ENCODE measurements at regions not wholly inside any gene's neighbourhood (a gene's known extent, or its start where the extent isn't known, plus 50 kb on each side); places are given as distances from the start of the nearest gene placed in this dataset.

DNA sequence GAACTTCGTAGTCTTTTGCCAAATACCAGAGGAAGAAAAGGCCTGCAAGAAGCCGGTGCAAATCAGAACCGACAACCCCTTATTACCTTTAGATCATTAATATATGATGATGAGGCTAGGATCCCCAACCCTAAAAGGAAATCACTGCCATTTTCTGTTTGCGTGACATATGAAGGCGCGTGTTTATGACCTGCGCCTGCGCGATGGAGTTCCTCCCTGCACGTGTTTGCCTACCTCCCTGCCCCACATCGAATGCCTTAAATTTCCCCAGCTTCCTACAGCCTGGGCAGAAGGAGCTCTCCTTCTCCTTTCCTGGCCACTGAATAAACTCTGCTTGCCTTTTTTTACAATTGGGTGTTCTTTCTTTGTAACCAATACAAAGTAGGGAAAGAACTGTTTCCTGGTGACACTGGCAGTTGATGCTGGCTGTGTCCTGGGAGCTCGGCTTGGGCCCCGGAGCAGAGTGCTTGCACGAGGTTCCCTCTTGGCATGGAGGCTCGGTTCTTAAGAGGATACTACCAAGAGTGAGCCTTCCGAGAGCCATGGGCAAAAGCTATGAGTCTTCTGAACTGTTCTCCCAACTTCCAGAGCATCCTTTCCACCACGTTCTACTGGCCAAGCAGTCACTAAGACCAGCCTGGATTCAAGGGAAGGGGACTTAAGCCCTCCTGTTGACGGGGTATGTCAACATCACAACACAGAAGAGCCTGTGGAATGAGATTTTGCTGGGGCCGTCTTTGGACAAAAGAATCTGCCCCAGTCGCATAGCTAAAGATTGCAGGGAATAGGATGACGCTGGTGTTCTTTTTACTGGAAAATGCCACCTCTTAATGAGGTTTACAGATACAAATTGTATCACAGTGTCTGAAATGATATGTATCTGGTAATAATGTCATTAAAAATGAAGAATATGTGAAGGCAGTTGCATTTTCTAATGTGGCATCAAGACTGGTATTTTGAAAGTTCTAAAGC, 179.8 kb downstream of the SH3BP4 start:
- TF ChIP-seq, protein P1, sequence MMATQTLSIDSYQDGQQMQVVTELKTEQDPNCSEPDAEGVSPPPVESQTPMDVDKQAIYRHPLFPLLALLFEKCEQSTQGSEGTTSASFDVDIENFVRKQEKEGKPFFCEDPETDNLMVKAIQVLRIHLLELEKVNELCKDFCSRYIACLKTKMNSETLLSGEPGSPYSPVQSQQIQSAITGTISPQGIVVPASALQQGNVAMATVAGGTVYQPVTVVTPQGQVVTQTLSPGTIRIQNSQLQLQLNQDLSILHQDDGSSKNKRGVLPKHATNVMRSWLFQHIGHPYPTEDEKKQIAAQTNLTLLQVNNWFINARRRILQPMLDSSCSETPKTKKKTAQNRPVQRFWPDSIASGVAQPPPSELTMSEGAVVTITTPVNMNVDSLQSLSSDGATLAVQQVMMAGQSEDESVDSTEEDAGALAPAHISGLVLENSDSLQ (IDR thresholded peaks at IDR 0.05): no peak
- TF ChIP-seq FOXA1 (IDR thresholded peaks at IDR 0.05): no peak
- no peak for TF ChIP-seq TARDBP (IDR thresholded peaks at IDR 0.05)
- TF ChIP-seq ELF4 (IDR thresholded peaks at IDR 0.05): no peak
- TF ChIP-seq ARNT (IDR thresholded peaks at IDR 0.05): no peak
- TF ChIP-seq FOXK2 (IDR thresholded peaks at IDR 0.05): no peak
- no peak for TF ChIP-seq FOXM1 (IDR thresholded peaks at IDR 0.05; ENCODE audit: borderline replicate concordance)
- TF ChIP-seq NFRKB (IDR thresholded peaks at IDR 0.05): no peak
- TF ChIP-seq LEF1 (IDR thresholded peaks at IDR 0.05; ENCODE audit: borderline replicate concordance): no peak
- no peak for TF ChIP-seq ZNF384 (IDR thresholded peaks at IDR 0.05)
- no peak for TF ChIP-seq BHLHE40 (IDR thresholded peaks at IDR 0.05; ENCODE audit: borderline replicate concordance)

Data from HEK293T (cell line).